ENCODE measurements at regions not wholly inside any gene's neighbourhood (a gene's known extent, or its start where the extent isn't known, plus 50 kb on each side); places are given as distances from the start of the nearest gene placed in this dataset.

GRCh38 chr7:19970514-19970913, 197.1 kb upstream of the TMEM196 start:
- TF ChIP-seq MEIS1 (CRISPR knock-in tag; IDR thresholded peaks at IDR 0.05; ENCODE audit: borderline replicate concordance) (no peak), ZNF214 (tag by site-specific recombination; IDR thresholded peaks at IDR 0.05; ENCODE audit: borderline replicate concordance) (no peak), ZNF707 (tag by site-specific recombination; IDR thresholded peaks at IDR 0.05) (no peak), CTCF (tag by site-specific recombination; IDR thresholded peaks at IDR 0.05) (no peak), ZNF518A (tag by site-specific recombination; conservative IDR thresholded peaks at IDR 0.05; ENCODE audit: low read depth) (no peak), ZNF747 (tag by site-specific recombination; IDR thresholded peaks at IDR 0.05) (no peak), ZNF274 (IDR thresholded peaks at IDR 0.05; ENCODE audit: low read length) (no peak), ZNF274 (tag by site-specific recombination; IDR thresholded peaks at IDR 0.05; ENCODE audit: borderline replicate concordance) (no peak), ZNF692 (tag by site-specific recombination; IDR thresholded peaks at IDR 0.05) (no peak), ZNF423 (tag by site-specific recombination; IDR thresholded peaks at IDR 0.05) (no peak), SP3 (tag by site-specific recombination; IDR thresholded peaks at IDR 0.05) (no peak), ZNF350 (tag by site-specific recombination; IDR thresholded peaks at IDR 0.05) (no peak)

All from HEK293 (cell line).